HEK293 (cell line): ENCODE measurements at regions not wholly inside any gene's neighbourhood (a gene's known extent, or its start where the extent isn't known, plus 50 kb on each side); places are given as distances from the start of the nearest gene placed in this dataset.

Source experiments
- CTCF ChIA-PET: fragments of 350-600 bp; formaldehyde crosslinking; extraction: SDS; loops from one replicate; lab custom pipeline; 2021; ENCODE audit warnings: antibody characterized with exemption; lab: Yijun Ruan, JAX
- POLR2A ChIA-PET: fragments of 300-600 bp; formaldehyde crosslinking; extraction: SDS; loops from one replicate; lab custom pipeline; 2020; ENCODE audit warnings: antibody characterized with exemption, inconsistent platforms; lab: Yijun Ruan, JAX
- H3K27ac ChIP-seq: fragments of 200-500 bp; sonication (Bioruptor generic); 2 replicates; pipeline ENCODE4 v1.5.1; 2014; ENCODE audit warnings: low read depth, low read length, control low read depth, inconsistent platforms; ENCODE audit errors: extremely low read depth
- H3K36me3 ChIP-seq, 2 experiments: fragments of 200-500 bp in 1 of 2; sonication (Bioruptor generic) in 1 of 2; 1 replicate in 1 of 2; 2 replicates in 1 of 2; pipeline ENCODE4 v1.5.1; 2014 to 2017; ENCODE audit warnings: inconsistent platforms in 2 of 2, low read length in 2 of 2; ENCODE audit not compliant: control insufficient read depth in 2 of 2, insufficient read depth in 1 of 2
- H3K4me1 ChIP-seq: fragments of 200-500 bp; sonication (Bioruptor generic); 2 replicates; pipeline ENCODE4 v1.5.1; 2014; ENCODE audit warnings: mild to moderate bottlenecking, low read length, inconsistent platforms; ENCODE audit not compliant: control insufficient read depth, insufficient read depth
- H3K4me3 ChIP-seq: 2 replicates; pipeline ENCODE4 v1.5.1; 2011; ENCODE audit warnings: low read depth, mild to moderate bottlenecking, control low read depth, low read length, moderate library complexity
- H3K9me3 ChIP-seq: fragments of 200-500 bp; sonication (Bioruptor generic); 2 replicates; pipeline ENCODE4 v1.5.1; 2014; ENCODE audit warnings: low read depth, low read length, inconsistent platforms; ENCODE audit not compliant: control insufficient read depth, insufficient read depth
- BCL11B ChIP-seq: fragments of 450-650 bp; formaldehyde crosslinking; IDR thresholded peaks from 2 replicates; pipeline ENCODE4 v1.5.1; 2016; ENCODE audit warnings: low read depth, missing biosample characterization, missing genetic modification characterization
- EGR2 ChIP-seq: fragments of 450-650 bp; formaldehyde crosslinking; IDR thresholded peaks from 2 replicates; pipeline ENCODE4 v1.5.1; 2016; ENCODE audit warnings: low read depth, missing biosample characterization, missing genetic modification characterization
- GLIS1 ChIP-seq: fragments of 450-650 bp; formaldehyde crosslinking; IDR thresholded peaks from 2 replicates; pipeline ENCODE4 v1.5.1; 2016; ENCODE audit warnings: missing biosample characterization, missing genetic modification characterization
- MYNN ChIP-seq: fragments of 450-650 bp; formaldehyde crosslinking; IDR thresholded peaks from 2 replicates; pipeline ENCODE4 v1.5.1; 2016; ENCODE audit warnings: missing biosample characterization, missing genetic modification characterization, borderline replicate concordance
- PRDM2 ChIP-seq: fragments of 450-650 bp; formaldehyde crosslinking; IDR thresholded peaks from 2 replicates; pipeline ENCODE4 v1.5.1; 2016; ENCODE audit warnings: missing biosample characterization, missing genetic modification characterization, borderline replicate concordance
- TCF7L2 ChIP-seq: IDR thresholded peaks from 2 replicates; pipeline ENCODE4 v1.6.1; 2011; ENCODE audit warnings: low read depth, mild to moderate bottlenecking, inconsistent platforms, low read length, moderate library complexity, borderline replicate concordance
- ZBTB1 ChIP-seq: fragments of 450-650 bp; formaldehyde crosslinking; IDR thresholded peaks from 2 replicates; pipeline ENCODE4 v1.5.1; 2016; ENCODE audit warnings: missing biosample characterization, missing genetic modification characterization
- ZNF155 ChIP-seq: fragments of 450-650 bp; formaldehyde crosslinking; IDR thresholded peaks from 2 replicates; pipeline ENCODE4 v1.5.1; 2016; ENCODE audit warnings: missing biosample characterization, missing genetic modification characterization
- ZNF2 ChIP-seq: fragments of 450-650 bp; formaldehyde crosslinking; IDR thresholded peaks from 2 replicates; pipeline ENCODE4 v1.5.1; 2016; ENCODE audit warnings: missing biosample characterization, missing genetic modification characterization
- ZNF292 ChIP-seq: fragments of 450-650 bp; formaldehyde crosslinking; IDR thresholded peaks from 2 replicates; pipeline ENCODE4 v1.5.1; 2016; ENCODE audit warnings: low read depth, missing biosample characterization, missing genetic modification characterization, borderline replicate concordance
- ZNF350 ChIP-seq: fragments of 450-650 bp; formaldehyde crosslinking; IDR thresholded peaks from 2 replicates; pipeline ENCODE4 v1.5.0; 2017; ENCODE audit warnings: missing biosample characterization, mild to moderate bottlenecking, missing genetic modification characterization
- ZNF426 ChIP-seq: fragments of 450-650 bp; formaldehyde crosslinking; IDR thresholded peaks from 2 replicates; pipeline ENCODE4 v1.5.1; 2017; ENCODE audit warnings: missing biosample characterization, missing genetic modification characterization, mild to moderate bottlenecking, inconsistent platforms, moderate library complexity
- ZNF521 ChIP-seq: fragments of 450-650 bp; formaldehyde crosslinking; IDR thresholded peaks from 2 replicates; pipeline ENCODE4 v1.5.1; 2017; ENCODE audit warnings: missing biosample characterization, mild to moderate bottlenecking, missing genetic modification characterization
- ZNF785 ChIP-seq: fragments of 450-650 bp; formaldehyde crosslinking; IDR thresholded peaks from 2 replicates; pipeline ENCODE4 v1.5.1; 2016; ENCODE audit warnings: missing biosample characterization, missing genetic modification characterization
- ZSCAN23 ChIP-seq: fragments of 450-650 bp; formaldehyde crosslinking; IDR thresholded peaks from 2 replicates; pipeline ENCODE4 v1.5.1; 2016; ENCODE audit warnings: missing biosample characterization, missing genetic modification characterization
- TF ChIP-seq, protein P1 (sequence below): fragments of 450-650 bp; formaldehyde crosslinking; IDR thresholded peaks from 2 replicates; pipeline ENCODE4 v1.5.1; 2016; ENCODE audit warnings: missing biosample characterization, missing genetic modification characterization
- TF ChIP-seq, protein P2 (sequence below): fragments of 450-650 bp; formaldehyde crosslinking; IDR thresholded peaks from 2 replicates; pipeline ENCODE4 v1.5.1; 2017; ENCODE audit warnings: missing biosample characterization, missing genetic modification characterization

DNA sequence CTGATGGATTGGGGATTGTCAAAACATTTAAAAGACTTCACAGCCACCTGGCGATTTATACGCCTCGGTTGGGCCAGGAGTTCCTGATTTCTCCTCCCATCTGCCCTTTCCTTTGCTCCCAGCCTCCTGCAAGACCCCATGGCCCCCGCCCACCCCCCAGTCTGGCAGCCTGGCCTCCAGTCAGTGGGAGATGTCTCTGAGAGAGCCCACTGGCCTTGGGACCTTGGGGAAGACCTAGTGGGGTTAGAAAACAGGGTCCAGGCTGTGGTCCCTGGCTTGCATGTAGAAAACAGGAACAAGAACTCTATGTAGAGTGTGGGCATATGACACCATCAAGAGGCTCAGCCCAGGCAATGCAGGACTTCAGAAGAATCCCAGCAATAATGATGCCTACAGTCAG lies 209.4 kb upstream of the C16orf82 start:
- H3K27ac ChIP-seq, result no peak overlapping the region
- CTCF ChIA-PET, result no interaction called here
- H3K4me1 ChIP-seq, result no peaks in the 10 kb centered on the region
- no peak for TF ChIP-seq ZNF292 (tag by site-specific recombination)
- TF ChIP-seq ZNF155, result no peak
- TF ChIP-seq ZNF521 (tag by site-specific recombination), result no peak
- TF ChIP-seq ZSCAN23 (tag by site-specific recombination), result no peak
- no peak for TF ChIP-seq ZNF2 (tag by site-specific recombination)
- TF ChIP-seq, protein P1, sequence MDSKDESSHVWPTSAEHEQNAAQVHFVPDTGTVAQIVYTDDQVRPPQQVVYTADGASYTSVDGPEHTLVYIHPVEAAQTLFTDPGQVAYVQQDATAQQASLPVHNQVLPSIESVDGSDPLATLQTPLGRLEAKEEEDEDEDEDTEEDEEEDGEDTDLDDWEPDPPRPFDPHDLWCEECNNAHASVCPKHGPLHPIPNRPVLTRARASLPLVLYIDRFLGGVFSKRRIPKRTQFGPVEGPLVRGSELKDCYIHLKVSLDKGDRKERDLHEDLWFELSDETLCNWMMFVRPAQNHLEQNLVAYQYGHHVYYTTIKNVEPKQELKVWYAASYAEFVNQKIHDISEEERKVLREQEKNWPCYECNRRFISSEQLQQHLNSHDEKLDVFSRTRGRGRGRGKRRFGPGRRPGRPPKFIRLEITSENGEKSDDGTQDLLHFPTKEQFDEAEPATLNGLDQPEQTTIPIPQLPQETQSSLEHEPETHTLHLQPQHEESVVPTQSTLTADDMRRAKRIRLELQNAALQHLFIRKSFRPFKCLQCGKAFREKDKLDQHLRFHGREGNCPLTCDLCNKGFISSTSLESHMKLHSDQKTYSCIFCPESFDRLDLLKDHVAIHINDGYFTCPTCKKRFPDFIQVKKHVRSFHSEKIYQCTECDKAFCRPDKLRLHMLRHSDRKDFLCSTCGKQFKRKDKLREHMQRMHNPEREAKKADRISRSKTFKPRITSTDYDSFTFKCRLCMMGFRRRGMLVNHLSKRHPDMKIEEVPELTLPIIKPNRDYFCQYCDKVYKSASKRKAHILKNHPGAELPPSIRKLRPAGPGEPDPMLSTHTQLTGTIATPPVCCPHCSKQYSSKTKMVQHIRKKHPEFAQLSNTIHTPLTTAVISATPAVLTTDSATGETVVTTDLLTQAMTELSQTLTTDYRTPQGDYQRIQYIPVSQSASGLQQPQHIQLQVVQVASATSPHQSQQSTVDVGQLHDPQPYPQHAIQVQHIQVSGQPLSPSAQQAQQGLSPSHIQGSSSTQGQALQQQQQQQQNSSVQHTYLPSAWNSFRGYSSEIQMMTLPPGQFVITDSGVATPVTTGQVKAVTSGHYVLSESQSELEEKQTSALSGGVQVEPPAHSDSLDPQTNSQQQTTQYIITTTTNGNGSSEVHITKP (tag by site-specific recombination), result no peak
- TF ChIP-seq TCF7L2, result no peak
- TF ChIP-seq, all 188 proteins: peak for 0
- Histone ChIP-seq H3K36me3 (no peaks in the 10 kb centered on the region), H3K4me3 (no peak overlapping the region), H3K9me3 (no peaks in the 10 kb centered on the region)
- POLR2A ChIA-PET, result no interaction called here

DNA sequence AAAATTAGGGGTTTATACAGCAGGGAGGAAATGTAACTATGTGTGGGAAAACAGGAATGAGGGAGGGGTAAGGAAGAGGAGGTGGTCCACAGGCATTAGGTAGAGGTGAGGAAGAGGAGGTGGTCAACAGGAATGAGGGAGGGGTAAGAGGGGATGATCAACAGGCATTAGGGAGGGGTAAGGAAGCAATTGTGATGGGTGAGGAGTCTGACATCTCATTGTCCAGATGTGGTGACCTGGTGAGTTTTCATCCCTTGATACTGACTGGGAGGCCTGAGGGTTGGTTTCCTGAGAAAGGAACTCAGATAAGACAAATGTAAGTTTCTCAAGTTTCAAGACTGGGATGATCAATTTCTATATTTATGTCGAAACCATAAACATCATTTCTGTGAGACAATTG lies 206.2 kb upstream of the C16orf82 start:
- CTCF ChIA-PET, result no interaction called here
- no peak overlapping the region for H3K27ac ChIP-seq
- POLR2A ChIA-PET, result no interaction called here

More for the DNA sequence above, 206.2 kb upstream of the C16orf82 start:
- TF ChIP-seq EGR2 (tag by site-specific recombination) (no peak), BCL11B (tag by site-specific recombination) (no peak), TCF7L2 (no peak), ZNF785 (tag by site-specific recombination) (no peak), GLIS1 (tag by site-specific recombination) (no peak), PRDM2 (no peak), MYNN (tag by site-specific recombination) (no peak), ZNF426 (no peak), ZBTB1 (tag by site-specific recombination) (no peak), ZNF350 (tag by site-specific recombination) (no peak)
- TF ChIP-seq, protein P1 (tag by site-specific recombination), result no peak
- TF ChIP-seq, protein P2, sequence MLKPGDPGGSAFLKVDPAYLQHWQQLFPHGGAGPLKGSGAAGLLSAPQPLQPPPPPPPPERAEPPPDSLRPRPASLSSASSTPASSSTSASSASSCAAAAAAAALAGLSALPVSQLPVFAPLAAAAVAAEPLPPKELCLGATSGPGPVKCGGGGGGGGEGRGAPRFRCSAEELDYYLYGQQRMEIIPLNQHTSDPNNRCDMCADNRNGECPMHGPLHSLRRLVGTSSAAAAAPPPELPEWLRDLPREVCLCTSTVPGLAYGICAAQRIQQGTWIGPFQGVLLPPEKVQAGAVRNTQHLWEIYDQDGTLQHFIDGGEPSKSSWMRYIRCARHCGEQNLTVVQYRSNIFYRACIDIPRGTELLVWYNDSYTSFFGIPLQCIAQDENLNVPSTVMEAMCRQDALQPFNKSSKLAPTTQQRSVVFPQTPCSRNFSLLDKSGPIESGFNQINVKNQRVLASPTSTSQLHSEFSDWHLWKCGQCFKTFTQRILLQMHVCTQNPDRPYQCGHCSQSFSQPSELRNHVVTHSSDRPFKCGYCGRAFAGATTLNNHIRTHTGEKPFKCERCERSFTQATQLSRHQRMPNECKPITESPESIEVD, result no peak
- Histone ChIP-seq H3K4me1 (no peaks in the 10 kb centered on the region), H3K9me3 (no peaks in the 10 kb centered on the region), H3K4me3 (no peak overlapping the region), H3K36me3 (no peaks in the 10 kb centered on the region)
